HEK293T (cell line): ENCODE measurements at regions not wholly inside any gene's neighbourhood (a gene's known extent, or its start where the extent isn't known, plus 50 kb on each side); places are given as distances from the start of the nearest gene placed in this dataset.

Source experiments
- CTCF ChIA-PET: fragments of 350-600 bp; formaldehyde crosslinking; extraction: SDS; loops from one replicate; lab custom pipeline; 2021; ENCODE audit warnings: antibody characterized with exemption, inconsistent platforms; lab: Yijun Ruan, JAX
- POLR2A ChIA-PET: fragments of 350-600 bp; formaldehyde crosslinking; extraction: SDS; loops from one replicate; lab custom pipeline; 2020; ENCODE audit warnings: antibody characterized with exemption, inconsistent platforms; lab: Yijun Ruan, JAX
- DNase-seq: peaks from one replicate; pipeline ENCODE4 v3.0.0; 2012; ENCODE audit warnings: mixed read lengths; ENCODE audit errors: extremely low spot score
- ARNT ChIP-seq: fragments of 450-650 bp; IDR thresholded peaks from 2 replicates; pipeline ENCODE4 v1.6.1; 2017; ENCODE audit warnings: mild to moderate bottlenecking
- BHLHE40 ChIP-seq: fragments of 450-650 bp; IDR thresholded peaks from 2 replicates; pipeline ENCODE4 v1.6.1; 2016; ENCODE audit warnings: mild to moderate bottlenecking, moderate library complexity, borderline replicate concordance
- CTBP1 ChIP-seq: fragments of 450-650 bp; IDR thresholded peaks from 2 replicates; pipeline ENCODE4 v1.6.1; 2016; ENCODE audit warnings: borderline replicate concordance
- ELF4 ChIP-seq: fragments of 450-650 bp; IDR thresholded peaks from 2 replicates; pipeline ENCODE4 v1.6.1; 2017; ENCODE audit warnings: antibody characterized with exemption
- FOXA1 ChIP-seq: fragments of 450-650 bp; IDR thresholded peaks from 2 replicates; pipeline ENCODE4 v1.6.1; 2016; ENCODE audit warnings: mild to moderate bottlenecking
- FOXK2 ChIP-seq: fragments of 450-650 bp; IDR thresholded peaks from 2 replicates; pipeline ENCODE4 v1.6.1; 2016; ENCODE audit warnings: mild to moderate bottlenecking
- FOXM1 ChIP-seq: fragments of 450-650 bp; IDR thresholded peaks from 2 replicates; pipeline ENCODE4 v1.6.1; 2017; ENCODE audit warnings: mild to moderate bottlenecking, borderline replicate concordance
- HDGF ChIP-seq: fragments of 450-650 bp; IDR thresholded peaks from 2 replicates; pipeline ENCODE4 v1.6.1; 2017; ENCODE audit warnings: antibody characterized with exemption, borderline replicate concordance
- L3MBTL2 ChIP-seq: fragments of 450-650 bp; conservative IDR thresholded peaks from 2 replicates; pipeline ENCODE4 v1.6.1; 2016; ENCODE audit warnings: mild to moderate bottlenecking
- LEF1 ChIP-seq: fragments of 450-650 bp; IDR thresholded peaks from 2 replicates; pipeline ENCODE4 v1.6.1; 2017; ENCODE audit warnings: mild to moderate bottlenecking, borderline replicate concordance
- NFRKB ChIP-seq: fragments of 450-650 bp; IDR thresholded peaks from 2 replicates; pipeline ENCODE4 v1.6.1; 2016; ENCODE audit warnings: mild to moderate bottlenecking, moderate library complexity
- PKNOX1 ChIP-seq: fragments of 450-650 bp; IDR thresholded peaks from 2 replicates; pipeline ENCODE4 v1.6.1; 2016
- SP1 ChIP-seq: fragments of 450-650 bp; IDR thresholded peaks from 2 replicates; pipeline ENCODE4 v1.6.1; 2017
- SUZ12 ChIP-seq: fragments of 450-650 bp; IDR thresholded peaks from 2 replicates; pipeline ENCODE4 v1.6.1; 2016; ENCODE audit warnings: mild to moderate bottlenecking
- TARDBP ChIP-seq: fragments of 450-650 bp; IDR thresholded peaks from 2 replicates; pipeline ENCODE4 v1.6.1; 2016
- ZNF384 ChIP-seq: fragments of 450-650 bp; IDR thresholded peaks from 2 replicates; pipeline ENCODE4 v1.6.1; 2016

DNA sequence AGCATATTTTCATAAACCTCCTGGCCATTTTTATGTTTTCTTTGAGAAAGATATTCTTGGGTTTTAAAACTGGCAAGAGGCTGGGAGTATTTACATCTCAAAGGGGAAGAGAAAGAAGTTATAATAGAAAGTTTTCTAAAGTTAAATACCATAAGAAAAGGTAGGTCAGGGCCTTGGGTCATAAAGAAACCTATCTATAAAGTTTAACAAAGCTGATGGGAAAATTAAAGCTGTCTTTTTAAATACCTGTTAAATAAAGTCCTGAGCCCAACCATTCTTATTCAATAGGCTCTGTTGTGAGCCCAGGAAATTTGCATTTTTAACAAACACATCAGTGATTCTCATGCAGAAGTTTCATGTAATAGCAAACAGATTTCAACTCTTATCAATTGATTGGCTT, 451.8 kb upstream of the INTU start:
- CTCF ChIA-PET, result no interaction called here
- POLR2A ChIA-PET, result no interaction called here
- TF ChIP-seq BHLHE40 (no peak), FOXM1 (no peak), CTBP1 (no peak), FOXA1 (no peak), L3MBTL2 (no peak), NFRKB (no peak), ARNT (no peak), LEF1 (no peak), HDGF (no peak), ZNF384 (no peak), FOXK2 (no peak), SUZ12 (no peak), ELF4 (no peak)
- no peak for DNase-seq

- POLR2A ChIA-PET, result no interaction called here
Measured at GRCh38 chr4:127182687-127183086, 450.1 kb upstream of the INTU start.

DNA sequence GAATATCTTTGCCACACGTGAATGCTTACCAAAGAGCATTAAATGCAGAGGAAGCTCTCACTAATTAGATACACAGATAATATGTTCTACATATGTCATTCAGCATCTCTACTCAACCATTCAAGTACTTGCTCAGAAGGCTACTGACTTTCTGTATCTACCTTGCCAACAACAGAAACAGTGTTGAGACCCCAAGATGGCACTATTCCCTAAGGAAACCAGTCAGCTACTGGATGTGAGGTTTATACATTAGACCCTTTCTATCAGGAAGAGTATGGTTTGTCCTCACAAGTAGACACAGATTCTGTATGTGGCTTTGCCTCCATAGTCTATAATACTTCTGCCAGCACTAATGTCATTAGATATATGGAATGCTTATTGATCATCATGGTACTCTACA, 443.9 kb upstream of the INTU start:
- TF ChIP-seq L3MBTL2 (no peak), NFRKB (no peak), PKNOX1 (no peak), SP1 (no peak), HDGF (no peak), CTBP1 (no peak), FOXM1 (no peak), ZNF384 (no peak), BHLHE40 (no peak), SUZ12 (no peak), LEF1 (no peak), FOXK2 (no peak), ELF4 (no peak), ARNT (no peak), FOXA1 (no peak), TARDBP (no peak)
- ChIA-PET CTCF (no interaction called here), POLR2A (no interaction called here)
- DNase-seq, result no peak

More at GRCh38 chr4:127182687-127183086, 450.1 kb upstream of the INTU start:
- CTCF ChIA-PET, result no interaction called here
- DNase-seq, result no peak
- TF ChIP-seq BHLHE40, result no peak
- TF ChIP-seq ELF4, result no peak

GRCh38 chr4:127194281-127194680, 438.5 kb upstream of the INTU start:
- CTCF ChIA-PET, result no interaction called here

DNA sequence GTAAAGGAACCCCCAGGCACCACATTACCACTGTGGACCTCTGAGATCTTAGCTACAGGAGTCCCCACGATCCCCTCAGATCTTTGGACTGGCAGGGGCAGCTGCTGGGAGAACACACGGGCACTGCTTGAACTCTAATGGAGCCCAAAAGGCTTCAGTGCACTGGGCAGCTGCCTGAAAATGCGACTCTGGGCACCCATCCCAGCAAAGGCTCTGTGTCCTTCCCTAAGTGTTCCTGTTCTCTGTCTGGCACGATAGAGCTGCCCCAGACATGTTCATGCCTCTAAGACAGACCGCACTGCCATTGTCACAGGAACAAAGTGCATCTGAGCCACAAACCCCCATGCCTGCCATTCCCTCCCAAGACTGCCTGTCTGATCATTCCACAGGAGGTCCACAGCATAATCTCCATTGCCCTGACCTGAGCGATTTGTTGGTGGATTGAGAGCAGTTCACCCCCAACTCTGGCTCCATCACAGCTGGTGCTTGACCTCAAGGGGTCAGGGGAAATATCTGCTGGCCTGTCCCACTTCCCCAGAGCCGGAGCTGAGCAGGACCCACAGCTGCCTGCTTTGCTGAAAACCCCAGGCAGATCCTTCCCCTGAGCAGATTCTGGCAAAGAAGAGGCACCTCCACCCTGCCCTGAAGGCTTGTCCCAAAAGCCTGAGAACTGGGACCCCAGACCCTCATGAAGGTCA, 436.0 kb upstream of the INTU start:
- CTCF ChIA-PET, result no interaction called here
- POLR2A ChIA-PET, result no interaction called here
- TF ChIP-seq SUZ12 (no peak), BHLHE40 (no peak), PKNOX1 (no peak), TARDBP (no peak), FOXA1 (no peak), LEF1 (no peak), ELF4 (no peak)
- no peak for DNase-seq

More at GRCh38 chr4:127194281-127194680, 438.5 kb upstream of the INTU start:
- POLR2A ChIA-PET, result no interaction called here
- TF ChIP-seq FOXK2 (no peak), ARNT (no peak), CTBP1 (no peak), LEF1 (no peak), ELF4 (no peak), BHLHE40 (no peak), L3MBTL2 (no peak), HDGF (no peak), ZNF384 (no peak), SUZ12 (no peak)
- DNase-seq, result no peak

GRCh38 chr4:127203562-127204200, 429.1 kb upstream of the INTU start:
- no peak for DNase-seq
- ChIA-PET CTCF (no interaction called here), POLR2A (no interaction called here)
- no peak for TF ChIP-seq FOXA1
- no peak for TF ChIP-seq BHLHE40
- no peak for TF ChIP-seq ELF4
- TF ChIP-seq FOXM1, result no peak
- no peak for TF ChIP-seq TARDBP
- TF ChIP-seq FOXK2, result no peak
- TF ChIP-seq PKNOX1, result no peak
- no peak for TF ChIP-seq HDGF
- TF ChIP-seq L3MBTL2, result no peak
- TF ChIP-seq SP1, result no peak
- TF ChIP-seq LEF1, result no peak
- TF ChIP-seq CTBP1, result no peak
- TF ChIP-seq NFRKB, result no peak
- TF ChIP-seq ZNF384, result no peak
- TF ChIP-seq ARNT, result no peak
- no peak for TF ChIP-seq SUZ12
